MM.1S (cell line): ENCODE measurements at regions not wholly inside any gene's neighbourhood (a gene's known extent, or its start where the extent isn't known, plus 50 kb on each side); places are given as distances from the start of the nearest gene placed in this dataset.

Experiments used
- EZH2 ChIP-seq: fragments of 300-600 bp; sonication (generic); optimal IDR thresholded peaks from 2 replicates; pipeline ENCODE3; 2017; ENCODE audit warnings: low read depth, mild to moderate bottlenecking, antibody characterized with exemption, low read length, mixed read lengths
- TF ChIP-seq, protein P1 (sequence below): fragments of 300-600 bp; sonication (generic); IDR thresholded peaks from 2 replicates; pipeline ENCODE4 v1.5.1; 2016; ENCODE audit warnings: antibody characterized with exemption, low read length, mixed read lengths

DNA sequence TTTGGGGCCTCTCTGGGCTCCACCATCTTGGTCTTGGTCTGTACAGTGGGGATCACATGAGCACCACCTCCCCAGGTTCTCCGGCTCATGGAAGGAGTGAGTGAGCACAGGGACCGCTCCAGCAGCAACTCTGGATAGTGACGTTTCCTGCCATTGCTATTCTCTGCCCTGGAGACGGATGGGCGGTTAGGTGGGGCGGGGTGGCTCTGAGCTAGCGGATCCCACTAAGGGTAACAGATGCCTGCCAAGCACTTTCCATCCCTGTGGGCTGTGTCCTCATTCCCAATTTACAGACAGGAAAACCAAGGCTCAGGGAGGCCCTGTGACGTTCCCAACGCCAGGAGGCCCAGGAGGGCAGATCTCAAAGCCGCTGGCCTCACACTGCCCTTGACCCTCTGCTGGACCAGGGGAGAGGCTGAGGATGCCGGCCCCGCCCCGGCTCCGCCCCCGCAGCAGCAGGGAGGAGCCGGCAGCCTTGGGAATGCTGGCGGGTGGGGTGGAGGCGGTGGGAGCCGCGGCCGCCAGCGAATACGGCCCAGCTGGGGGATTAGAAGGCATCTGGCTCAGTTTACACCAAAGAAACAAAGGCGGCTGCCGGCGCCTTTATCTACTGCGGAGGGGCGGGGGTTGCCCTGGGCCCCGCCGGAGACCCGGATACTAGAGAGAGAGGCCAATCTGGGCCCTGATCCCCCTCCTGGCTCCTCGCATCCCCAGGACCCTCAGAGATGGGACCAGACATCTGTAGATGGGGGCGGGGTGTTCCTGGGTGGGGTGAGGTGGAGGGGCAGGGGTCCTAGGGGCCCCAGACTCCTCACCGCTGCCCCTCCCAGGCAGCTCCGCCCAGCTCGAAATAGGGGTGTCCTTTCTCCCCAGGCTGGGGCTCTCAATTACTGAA, 122.3 kb upstream of the CIBAR2 start:
- TF ChIP-seq, protein P1, sequence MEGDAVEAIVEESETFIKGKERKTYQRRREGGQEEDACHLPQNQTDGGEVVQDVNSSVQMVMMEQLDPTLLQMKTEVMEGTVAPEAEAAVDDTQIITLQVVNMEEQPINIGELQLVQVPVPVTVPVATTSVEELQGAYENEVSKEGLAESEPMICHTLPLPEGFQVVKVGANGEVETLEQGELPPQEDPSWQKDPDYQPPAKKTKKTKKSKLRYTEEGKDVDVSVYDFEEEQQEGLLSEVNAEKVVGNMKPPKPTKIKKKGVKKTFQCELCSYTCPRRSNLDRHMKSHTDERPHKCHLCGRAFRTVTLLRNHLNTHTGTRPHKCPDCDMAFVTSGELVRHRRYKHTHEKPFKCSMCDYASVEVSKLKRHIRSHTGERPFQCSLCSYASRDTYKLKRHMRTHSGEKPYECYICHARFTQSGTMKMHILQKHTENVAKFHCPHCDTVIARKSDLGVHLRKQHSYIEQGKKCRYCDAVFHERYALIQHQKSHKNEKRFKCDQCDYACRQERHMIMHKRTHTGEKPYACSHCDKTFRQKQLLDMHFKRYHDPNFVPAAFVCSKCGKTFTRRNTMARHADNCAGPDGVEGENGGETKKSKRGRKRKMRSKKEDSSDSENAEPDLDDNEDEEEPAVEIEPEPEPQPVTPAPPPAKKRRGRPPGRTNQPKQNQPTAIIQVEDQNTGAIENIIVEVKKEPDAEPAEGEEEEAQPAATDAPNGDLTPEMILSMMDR = no peak
- no peak for TF ChIP-seq EZH2
